Astrocyte (in vitro differentiated cells and primary cell): ENCODE measurements at regions not wholly inside any gene's neighbourhood (a gene's known extent, or its start where the extent isn't known, plus 50 kb on each side); places are given as distances from the start of the nearest gene placed in this dataset.

Experiments
- DNase-seq: peaks from one replicate; pipeline ENCODE4 v3.0.0-alpha.2; 2010; ENCODE audit warnings: low read depth
- FAIRE-seq: peaks from 2 replicates; lab custom pipeline; 2011; peaks lifted over from hg19 to GRCh38; lab: Jason Lieb, UNC
- H2AFZ ChIP-seq: 2 replicates; pipeline ENCODE4 v1.6.0; 2012; ENCODE audit warnings: low read depth, low read length, inconsistent platforms
- H3K27ac ChIP-seq: 2 replicates; pipeline ENCODE4 v1.5.1; 2011; ENCODE audit warnings: low read depth, low read length, inconsistent platforms
- H3K27me3 ChIP-seq: 2 replicates; pipeline ENCODE4 v1.6.0; 2011; ENCODE audit warnings: low read length, inconsistent platforms; ENCODE audit not compliant: insufficient read depth
- H3K36me3 ChIP-seq: 2 replicates; pipeline ENCODE4 v1.5.1; 2011; ENCODE audit warnings: low read length, inconsistent platforms; ENCODE audit not compliant: insufficient read depth
- H3K4me1 ChIP-seq: 2 replicates; pipeline ENCODE4 v1.5.1; 2011; ENCODE audit warnings: low read length, inconsistent platforms; ENCODE audit not compliant: insufficient read depth
- H3K4me2 ChIP-seq: 2 replicates; pipeline ENCODE4 v1.6.0; 2012; ENCODE audit warnings: low read length, inconsistent platforms
- H3K4me3 ChIP-seq: 2 replicates; pipeline ENCODE4 v1.5.1; 2011; ENCODE audit warnings: low read depth, mild to moderate bottlenecking, low read length, inconsistent platforms; ENCODE audit not compliant: insufficient read depth
- H3K79me2 ChIP-seq: 2 replicates; pipeline ENCODE4 v1.6.0; 2012; ENCODE audit warnings: mild to moderate bottlenecking, low read length, inconsistent platforms; ENCODE audit not compliant: insufficient read depth
- H3K9ac ChIP-seq: 2 replicates; pipeline ENCODE4 v1.6.0; 2012; ENCODE audit warnings: mild to moderate bottlenecking, low read length, inconsistent platforms
- H3K9me3 ChIP-seq: 2 replicates; pipeline ENCODE4 v1.5.1; 2012; ENCODE audit warnings: low read depth, mild to moderate bottlenecking, low read length, inconsistent platforms; ENCODE audit not compliant: insufficient read depth
- H4K20me1 ChIP-seq: 2 replicates; pipeline ENCODE4 v1.6.0; 2012; ENCODE audit warnings: low read length, inconsistent platforms; ENCODE audit not compliant: insufficient read depth
- H3K27ac Mint-ChIP-seq: one replicate; pipeline ENCODE4 v1.8.0; 2021; ENCODE audit warnings: mild to moderate bottlenecking, mixed read lengths; ENCODE audit not compliant: unreplicated experiment
- H3K27me3 Mint-ChIP-seq: one replicate; pipeline ENCODE4 v1.8.0; 2021; ENCODE audit warnings: low read depth, mixed read lengths; ENCODE audit not compliant: unreplicated experiment
- H3K36me3 Mint-ChIP-seq: one replicate; pipeline ENCODE4 v1.8.0; 2021; ENCODE audit warnings: low read depth, mixed read lengths; ENCODE audit not compliant: unreplicated experiment
- H3K4me1 Mint-ChIP-seq: one replicate; pipeline ENCODE4 v1.8.0; 2021; ENCODE audit warnings: low read depth, mixed read lengths; ENCODE audit not compliant: unreplicated experiment
- H3K4me3 Mint-ChIP-seq: one replicate; pipeline ENCODE4 v1.8.0; 2021; ENCODE audit warnings: mild to moderate bottlenecking, moderate library complexity, mixed read lengths; ENCODE audit not compliant: unreplicated experiment
- H3K9me3 Mint-ChIP-seq: one replicate; pipeline ENCODE4 v1.8.0; 2021; ENCODE audit warnings: mild to moderate bottlenecking, mixed read lengths; ENCODE audit not compliant: unreplicated experiment
- EZH2 ChIP-seq: IDR thresholded peaks from 2 replicates; pipeline ENCODE4 v1.6.1; 2012; ENCODE audit warnings: mild to moderate bottlenecking, low read length, inconsistent platforms; ENCODE audit not compliant: insufficient read depth
- TF ChIP-seq, protein P1 (sequence below): IDR thresholded peaks from 2 replicates; pipeline ENCODE4 v1.5.1; 2011; ENCODE audit warnings: low read depth, mild to moderate bottlenecking, inconsistent platforms, low read length, moderate library complexity; ENCODE audit not compliant: insufficient read depth

GRCh38 chr11:81920205-81920604, 813.5 kb downstream of the FAM181B start:
- FAIRE-seq: no peak
- no peak for TF ChIP-seq EZH2
- TF ChIP-seq, protein P1, sequence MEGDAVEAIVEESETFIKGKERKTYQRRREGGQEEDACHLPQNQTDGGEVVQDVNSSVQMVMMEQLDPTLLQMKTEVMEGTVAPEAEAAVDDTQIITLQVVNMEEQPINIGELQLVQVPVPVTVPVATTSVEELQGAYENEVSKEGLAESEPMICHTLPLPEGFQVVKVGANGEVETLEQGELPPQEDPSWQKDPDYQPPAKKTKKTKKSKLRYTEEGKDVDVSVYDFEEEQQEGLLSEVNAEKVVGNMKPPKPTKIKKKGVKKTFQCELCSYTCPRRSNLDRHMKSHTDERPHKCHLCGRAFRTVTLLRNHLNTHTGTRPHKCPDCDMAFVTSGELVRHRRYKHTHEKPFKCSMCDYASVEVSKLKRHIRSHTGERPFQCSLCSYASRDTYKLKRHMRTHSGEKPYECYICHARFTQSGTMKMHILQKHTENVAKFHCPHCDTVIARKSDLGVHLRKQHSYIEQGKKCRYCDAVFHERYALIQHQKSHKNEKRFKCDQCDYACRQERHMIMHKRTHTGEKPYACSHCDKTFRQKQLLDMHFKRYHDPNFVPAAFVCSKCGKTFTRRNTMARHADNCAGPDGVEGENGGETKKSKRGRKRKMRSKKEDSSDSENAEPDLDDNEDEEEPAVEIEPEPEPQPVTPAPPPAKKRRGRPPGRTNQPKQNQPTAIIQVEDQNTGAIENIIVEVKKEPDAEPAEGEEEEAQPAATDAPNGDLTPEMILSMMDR: no peak

GRCh38 chr11:81916451-81916850, 817.2 kb downstream of the FAM181B start:
- no peaks in the 10 kb centered on the region for H3K4me1 Mint-ChIP-seq
- TF ChIP-seq, protein P1: no peak
- no peak for TF ChIP-seq EZH2
- H3K4me1 ChIP-seq: no peaks in the 10 kb centered on the region
- no peaks in the 10 kb centered on the region for H3K9me3 ChIP-seq
- no peak overlapping the region for H3K4me2 ChIP-seq
- H3K36me3 Mint-ChIP-seq: no peaks in the 10 kb centered on the region
- no peaks in the 10 kb centered on the region for H3K27me3 ChIP-seq
- FAIRE-seq (no peak), DNase-seq (no peak)
- no peak overlapping the region for H2AFZ ChIP-seq
- no peaks in the 10 kb centered on the region for H3K36me3 ChIP-seq
- no peaks in the 10 kb centered on the region for H3K27me3 Mint-ChIP-seq
- no peaks in the 10 kb centered on the region for H3K79me2 ChIP-seq
- no peaks in the 10 kb centered on the region for H4K20me1 ChIP-seq
- H3K4me3 Mint-ChIP-seq: no peak overlapping the region
- no peak overlapping the region for H3K4me3 ChIP-seq
- H3K27ac Mint-ChIP-seq: no peak overlapping the region
- H3K9ac ChIP-seq: no peak overlapping the region
- no peak overlapping the region for H3K27ac ChIP-seq
- H3K9me3 Mint-ChIP-seq: no peaks in the 10 kb centered on the region

More at GRCh38 chr11:81920205-81920604, 813.5 kb downstream of the FAM181B start:
- Mint-ChIP-seq H3K4me1 (no peaks in the 10 kb centered on the region), H3K27ac (no peak overlapping the region), H3K4me3 (no peak overlapping the region), H3K9me3 (no peaks in the 10 kb centered on the region), H3K27me3 (no peaks in the 10 kb centered on the region), H3K36me3 (no peaks in the 10 kb centered on the region)
- no peaks in the 10 kb centered on the region for H3K36me3 ChIP-seq
- no peaks in the 10 kb centered on the region for H3K4me1 ChIP-seq
- no peak overlapping the region for H3K4me3 ChIP-seq
- no peak overlapping the region for H2AFZ ChIP-seq
- H3K27ac ChIP-seq: no peak overlapping the region
- H3K4me2 ChIP-seq: no peak overlapping the region
- no peaks in the 10 kb centered on the region for H3K9me3 ChIP-seq
- H3K27me3 ChIP-seq: no peaks in the 10 kb centered on the region
- H3K79me2 ChIP-seq: no peaks in the 10 kb centered on the region
- H3K9ac ChIP-seq: no peak overlapping the region
- no peaks in the 10 kb centered on the region for H4K20me1 ChIP-seq
- DNase-seq: no peak

DNA sequence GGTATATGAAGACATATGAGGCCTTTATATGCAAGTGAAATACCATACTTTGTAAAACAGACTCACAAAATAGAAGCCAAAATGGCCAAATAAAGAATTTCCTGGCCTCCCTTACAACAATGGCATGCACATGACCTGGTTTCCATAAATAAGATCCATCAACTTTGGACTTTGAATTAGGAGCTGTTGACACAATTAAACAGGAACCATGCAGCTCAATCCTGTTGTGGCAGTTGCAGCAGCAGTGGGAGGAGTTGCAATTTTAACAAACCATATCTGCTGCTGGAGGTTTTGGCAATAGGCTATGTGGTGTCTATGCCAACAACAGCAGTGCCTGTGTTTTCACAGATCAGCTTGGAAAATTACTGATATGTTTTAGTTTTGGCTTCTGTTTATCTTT, 818.6 kb downstream of the FAM181B start:
- Mint-ChIP-seq H3K4me3 (no peak overlapping the region), H3K9me3 (no peaks in the 10 kb centered on the region), H3K36me3 (no peaks in the 10 kb centered on the region), H3K4me1 (no peaks in the 10 kb centered on the region), H3K27me3 (no peaks in the 10 kb centered on the region), H3K27ac (no peak overlapping the region)
- Histone ChIP-seq H3K9me3 (no peaks in the 10 kb centered on the region), H3K4me2 (no peak overlapping the region), H3K4me1 (no peaks in the 10 kb centered on the region), H3K27ac (no peak overlapping the region), H3K27me3 (no peaks in the 10 kb centered on the region), H3K4me3 (no peak overlapping the region), H2AFZ (no peak overlapping the region), H4K20me1 (no peaks in the 10 kb centered on the region), H3K36me3 (no peaks in the 10 kb centered on the region), H3K79me2 (no peaks in the 10 kb centered on the region), H3K9ac (no peak overlapping the region)
- no peak for TF ChIP-seq EZH2
- TF ChIP-seq, protein P1: no peak
- FAIRE-seq (no peak), DNase-seq (no peak)
